UCSD-AML1 (cell line): ENCODE measurements at regions not wholly inside any gene's neighbourhood (a gene's known extent, or its start where the extent isn't known, plus 50 kb on each side); places are given as distances from the start of the nearest gene placed in this dataset.
"Not testable (repeated sequence)": the region's sequence is repeated elsewhere in the genome, so short reads cannot be mapped to it uniquely, and the experiment has no call there.

Source experiments
- DNase-seq: peaks from one replicate; lab custom pipeline; 2025; ENCODE audit not compliant: unreplicated experiment; lab: John Stamatoyannopoulos, UW

GRCh38 chr16:22705799-22706198 is 108.2 kb upstream of the HS3ST2 start:
- DNase-seq, result no peak

DNA sequence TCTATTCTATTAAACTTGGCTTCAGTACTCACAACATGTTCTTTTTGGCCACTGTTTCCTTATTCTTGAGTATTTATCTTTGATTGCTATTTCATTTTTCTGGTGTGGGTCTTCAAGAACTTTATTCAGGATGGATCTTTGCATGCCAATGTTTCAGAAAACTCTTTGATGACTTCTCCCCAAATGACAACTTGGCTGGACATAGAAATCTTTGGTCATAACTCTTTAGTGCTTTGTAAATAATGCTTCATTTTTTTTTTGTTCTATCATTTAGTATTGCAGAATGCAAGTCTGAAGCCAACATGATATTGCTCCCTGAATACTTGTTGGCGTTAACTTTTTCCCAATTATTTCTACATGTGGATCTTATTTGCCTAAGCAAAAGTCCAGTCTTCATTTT is 103.6 kb upstream of the HS3ST2 start:
- DNase-seq, result no peak

DNA sequence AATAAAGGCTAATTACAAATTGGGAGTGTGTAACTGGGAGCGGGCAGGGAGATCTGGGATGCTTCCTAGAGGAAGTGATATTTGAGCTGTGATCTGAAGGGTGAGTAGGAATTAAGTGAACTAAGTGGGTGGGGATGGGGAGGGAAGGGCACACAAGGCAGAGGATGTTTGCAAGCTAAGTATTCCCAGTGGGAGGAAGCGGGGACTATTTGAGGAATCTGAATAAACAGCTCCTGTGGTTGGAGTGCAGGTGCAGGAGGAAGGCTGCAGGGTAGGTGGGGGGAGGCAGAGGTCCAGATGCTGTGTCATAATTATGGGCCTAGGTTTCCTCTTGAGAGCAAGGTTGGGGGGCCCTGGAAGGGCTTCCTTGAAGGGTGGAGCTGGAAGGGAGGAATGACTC is 102.1 kb upstream of the HS3ST2 start:
- no peak for DNase-seq

- no peak for DNase-seq
These were observed 101.5 kb upstream of the HS3ST2 start for GRCh38 chr16:22712471-22712870.

- not testable (repeated sequence) for DNase-seq
These were observed 95.4 kb upstream of the HS3ST2 start for GRCh38 chr16:22718598-22718997.

- DNase-seq, result no peak
These were observed 94.0 kb upstream of the HS3ST2 start for GRCh38 chr16:22719945-22720344.

GRCh38 chr16:22721511-22722100 is 92.4 kb upstream of the HS3ST2 start:
- no peak for DNase-seq

DNA sequence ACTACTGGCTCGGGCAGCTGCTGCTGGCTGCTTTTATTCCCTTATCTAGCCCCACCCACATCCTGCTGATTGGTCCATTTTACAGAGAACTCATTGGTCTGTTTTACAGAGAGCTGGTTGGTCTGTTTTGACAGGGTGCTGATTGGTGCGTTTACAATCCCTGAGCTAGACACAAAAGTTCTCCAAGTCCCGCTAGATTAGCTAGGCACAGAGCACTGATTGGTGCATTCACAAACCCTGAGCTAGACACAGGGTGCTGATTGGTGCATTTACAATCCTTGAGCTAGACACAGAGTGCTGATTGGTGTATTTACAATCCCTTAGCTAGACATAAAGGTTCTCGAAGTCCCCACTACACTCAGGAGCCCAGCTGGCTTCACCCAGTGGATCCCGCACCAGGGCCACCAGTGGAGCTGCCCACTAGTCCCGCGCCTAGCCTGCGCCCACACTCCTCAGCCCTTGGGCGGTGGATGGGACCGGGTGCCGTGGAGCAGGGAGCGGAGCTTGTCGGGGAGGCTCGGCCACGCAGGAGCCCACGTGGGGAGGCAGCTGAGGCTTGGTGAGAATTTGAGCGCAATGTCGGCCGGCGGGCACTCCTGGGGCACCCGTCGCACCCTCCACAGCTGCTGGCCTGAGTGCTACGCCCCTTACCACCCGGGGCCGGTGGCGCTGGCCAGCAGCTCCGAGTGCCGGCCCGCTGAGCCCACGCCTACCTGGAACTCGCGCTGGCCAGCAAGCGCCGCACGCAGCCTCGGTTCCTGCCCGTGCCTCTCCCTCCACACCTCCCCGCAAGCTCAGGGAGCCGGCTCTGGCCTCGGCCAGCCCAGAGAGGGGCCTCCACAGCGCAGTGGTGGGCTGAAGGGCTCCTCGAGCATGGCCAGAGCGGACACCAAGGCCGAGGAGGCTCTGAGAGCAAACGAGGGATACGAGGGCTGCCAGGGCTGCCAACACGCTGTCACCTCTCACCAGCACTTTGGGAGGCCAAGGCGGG is 91.1 kb upstream of the HS3ST2 start:
- DNase-seq, result not testable (repeated sequence)

DNA sequence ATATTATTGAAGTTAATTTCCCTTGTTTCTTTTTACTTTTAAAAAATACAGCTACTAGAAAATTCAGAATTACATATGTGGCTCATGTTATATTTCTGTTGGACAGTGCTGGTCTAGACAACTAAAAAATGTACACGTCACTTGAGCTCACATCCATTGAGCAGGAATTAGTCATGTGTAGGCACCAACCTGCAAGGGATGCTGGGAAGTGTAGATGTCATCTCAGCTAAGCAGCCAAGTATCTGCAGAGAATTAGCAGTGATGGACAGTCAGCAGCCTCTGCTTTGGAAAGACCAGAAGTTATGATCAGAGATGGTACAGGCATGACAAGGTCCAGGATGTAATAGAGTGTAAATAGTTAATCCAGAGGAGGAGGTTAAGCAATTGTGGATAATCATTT is 87.1 kb upstream of the HS3ST2 start:
- no peak for DNase-seq

- DNase-seq, result no peak
These were observed 86.4 kb upstream of the HS3ST2 start for GRCh38 chr16:22727285-22728166.

GRCh38 chr16:22728167-22728836 is 85.7 kb upstream of the HS3ST2 start:
- DNase-seq, result no peak

GRCh38 chr16:22732400-22732799 is 81.6 kb upstream of the HS3ST2 start:
- DNase-seq, result no peak

- no peak for DNase-seq
These were observed 81.0 kb upstream of the HS3ST2 start for GRCh38 chr16:22732959-22733358.

- DNase-seq, result no peak
These were observed 79.6 kb upstream of the HS3ST2 start for GRCh38 chr16:22734368-22734767.

GRCh38 chr16:22736791-22737190 is 77.2 kb upstream of the HS3ST2 start:
- DNase-seq, result no peak

GRCh38 chr16:22739077-22739476 is 74.9 kb upstream of the HS3ST2 start:
- no peak for DNase-seq

GRCh38 chr16:22743401-22743800 is 70.6 kb upstream of the HS3ST2 start:
- DNase-seq, result no peak

DNA sequence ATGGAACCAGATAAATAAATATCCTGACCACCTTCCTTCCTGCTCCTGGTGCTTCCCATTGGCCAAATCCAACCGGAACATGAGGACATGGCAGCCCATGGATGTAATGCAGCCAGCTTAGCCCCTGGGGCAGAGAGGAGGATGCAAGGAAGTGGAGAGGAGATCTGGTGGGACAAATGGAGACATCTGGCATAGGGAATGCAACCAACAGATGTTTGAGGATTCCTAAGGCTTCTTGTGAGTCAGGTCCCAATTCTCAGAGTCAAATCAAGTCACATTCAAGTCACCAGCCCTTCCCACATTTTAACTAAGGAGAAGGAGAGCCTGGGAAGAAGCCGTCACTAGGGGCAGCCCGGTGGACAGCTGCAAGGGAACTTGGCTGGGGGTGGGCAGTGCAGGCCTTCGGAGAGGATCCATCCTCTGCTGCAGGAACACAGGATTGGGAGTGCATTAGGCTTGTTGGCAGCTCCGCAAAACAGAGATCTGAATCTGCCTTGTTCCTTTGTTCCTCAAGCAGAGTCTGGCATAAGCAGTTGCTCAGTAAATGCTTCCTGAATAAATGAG is 62.8 kb upstream of the HS3ST2 start:
- no peak for DNase-seq

DNA sequence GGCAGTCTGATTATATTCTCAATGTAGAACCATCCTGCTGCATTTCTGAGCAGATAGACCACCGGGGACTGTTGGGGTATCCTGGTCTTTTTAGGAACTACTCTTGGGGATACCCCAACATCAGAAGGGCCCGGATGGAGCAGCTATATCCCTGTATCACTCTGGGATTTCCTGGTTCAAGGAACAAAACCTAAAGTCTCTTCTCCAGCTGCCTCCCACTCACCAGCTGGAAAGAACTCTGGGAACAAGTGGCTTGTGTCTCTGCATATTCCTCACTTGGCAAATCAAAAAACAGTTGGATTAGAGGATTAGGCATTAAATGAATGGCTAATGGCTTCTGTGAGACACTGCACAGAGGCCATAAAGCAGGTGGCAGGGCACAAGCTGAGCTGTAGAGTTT is 62.3 kb upstream of the HS3ST2 start:
- DNase-seq, result no peak

DNA sequence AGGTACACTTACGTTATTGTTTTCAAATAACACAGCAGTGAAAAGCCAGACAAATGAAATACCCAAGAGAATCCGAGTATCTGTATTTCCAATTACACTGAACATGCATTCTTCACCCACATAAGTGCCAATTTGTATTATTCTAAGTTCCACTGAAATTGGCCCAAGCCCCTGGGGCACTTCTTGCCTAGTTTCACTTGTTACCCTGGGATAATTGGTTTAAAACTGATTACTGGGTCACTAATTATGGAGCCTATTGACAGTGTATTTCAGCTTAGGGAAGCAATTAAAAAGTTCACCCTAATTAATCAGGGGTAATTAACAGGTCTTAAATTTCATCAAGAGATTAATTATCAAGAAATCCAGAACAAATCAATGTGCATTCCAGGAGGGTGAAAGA is 60.5 kb upstream of the HS3ST2 start:
- no peak for DNase-seq

- DNase-seq, result no peak
These were observed 59.4 kb upstream of the HS3ST2 start for GRCh38 chr16:22754577-22754976.
